K562 (cell line): ENCODE measurements at regions not wholly inside any gene's neighbourhood (a gene's known extent, or its start where the extent isn't known, plus 50 kb on each side); places are given as distances from the start of the nearest gene placed in this dataset.

ENCODE experiments used
- ATAC-seq: fragments of 200-7000 bp; cut with Tn5 transposase; 3 replicates; pipeline ENCODE4 v1.9.1; 2020; ENCODE audit warnings: moderate library complexity
- BruUV-seq: library from RNA; stranded (reverse); fragments of 400-500 nt; replicated peaks from 2 replicates; lab custom pipeline; 2021; lab: Mats Ljungman, UMichigan
- CTCF ChIA-PET: fragments of 300-600 bp; formaldehyde crosslinking; extraction: SDS; loops from one replicate; lab custom pipeline; 2021; ENCODE audit warnings: low intra/inter-chr PET ratio; lab: Yijun Ruan, JAX
- POLR2A ChIA-PET: fragments of 300-600, 350-650 bp; sonication (Branson Sonifier 250); formaldehyde crosslinking; extraction: SDS; loops from one replicate; lab custom pipeline; 2021; ENCODE audit warnings: antibody characterized with exemption, inconsistent platforms; lab: Yijun Ruan, JAX
- DNase-seq, 4 experiments: peaks; one replicate each; pipeline versions ENCODE4 v3.0.0 to v3.0.0-alpha.2; 2011 to 2018; ENCODE audit warnings: low spot score in 3 of 4, mixed read lengths in 3 of 4; ENCODE audit errors: extremely low read depth in 1 of 4
- FAIRE-seq: peaks from 2 replicates; lab custom pipeline; 2011; peaks lifted over from hg19 to GRCh38; lab: Jason Lieb, UNC
- H2AFZ ChIP-seq: 2 replicates; pipeline ENCODE4 v1.6.0; 2011; ENCODE audit warnings: low read depth, low read length, control low read depth, inconsistent platforms
- H3K27ac ChIP-seq: fragments of 200-600 bp; 3 replicates; pipeline ENCODE4 v1.8.0; 2011; ENCODE audit warnings: low read depth, mild to moderate bottlenecking, control low read depth, inconsistent platforms, low read length, moderate library complexity, mixed read lengths; ENCODE audit errors: extremely low read depth
- H3K27me3 ChIP-seq, 2 experiments: fragments of 300-600 bp in 1 of 2; 2 replicates in 1 of 2; 3 replicates in 1 of 2; pipeline versions ENCODE4 v1.6.0 to v1.8.0; 2011; ENCODE audit warnings: inconsistent platforms in 2 of 2, low read length in 2 of 2, mild to moderate bottlenecking in 1 of 2, mixed read lengths in 1 of 2, moderate library complexity in 1 of 2; ENCODE audit not compliant: control insufficient read depth in 2 of 2, insufficient read depth in 2 of 2
- H3K36me3 ChIP-seq: fragments of 300-600 bp; 3 replicates; pipeline ENCODE4 v1.8.0; 2011; ENCODE audit warnings: mild to moderate bottlenecking, low read length, inconsistent platforms; ENCODE audit not compliant: control insufficient read depth, insufficient read depth
- H3K4me1 ChIP-seq, 2 experiments: fragments of 200-600 bp in 1 of 2; replicated peaks in 1 of 2; 2 replicates in 1 of 2; 3 replicates in 1 of 2; pipeline versions ENCODE4 v1.5.1 to v1.8.0; 2011; ENCODE audit warnings: inconsistent platforms in 2 of 2, low read length in 2 of 2, mild to moderate bottlenecking in 1 of 2, mixed read lengths in 1 of 2, moderate library complexity in 1 of 2; ENCODE audit not compliant: control insufficient read depth in 2 of 2, insufficient read depth in 2 of 2
- H3K4me2 ChIP-seq: 2 replicates; pipeline ENCODE4 v1.6.1; 2011; ENCODE audit warnings: low read length, control low read depth, inconsistent platforms, mixed read lengths; ENCODE audit not compliant: insufficient read depth
- H3K4me3 ChIP-seq: fragments of 200-600 bp; sonication (generic), shearing (Covaris generic); 2 replicates; pipeline ENCODE4 v1.5.1; 2016; ENCODE audit warnings: control low read depth, inconsistent platforms
- H3K79me2 ChIP-seq: fragments of 200-600 bp; 3 replicates; pipeline ENCODE4 v1.8.0; 2011; ENCODE audit warnings: low read length, inconsistent platforms; ENCODE audit not compliant: control insufficient read depth, insufficient read depth
- H3K9ac ChIP-seq, 2 experiments: 2 replicates each; pipeline versions ENCODE4 v1.6.0 to v1.6.1; 2011; ENCODE audit warnings: low read depth in 2 of 2, low read length in 2 of 2, control low read depth in 1 of 2, inconsistent platforms in 1 of 2, mild to moderate bottlenecking in 1 of 2, mixed read lengths in 1 of 2; ENCODE audit not compliant: insufficient read depth in 1 of 2
- H3K9me1 ChIP-seq: one replicate; pipeline ENCODE4 v1.6.0; 2011; ENCODE audit warnings: inconsistent platforms, mild to moderate bottlenecking, low read length, moderate library complexity; ENCODE audit not compliant: control insufficient read depth, insufficient read depth
- H3K9me3 ChIP-seq: replicated peaks from 2 replicates; pipeline ENCODE4 v1.5.1; 2011; ENCODE audit warnings: low read depth, low read length, inconsistent platforms; ENCODE audit not compliant: control insufficient read depth, insufficient read depth
- H4K20me1 ChIP-seq: replicated peaks from 2 replicates; pipeline ENCODE4 v1.6.1; 2011; ENCODE audit warnings: low read length, inconsistent platforms, mixed read lengths; ENCODE audit not compliant: control insufficient read depth, insufficient read depth
- ADNP ChIP-seq: fragments of 200-800 bp; sonication (Bioruptor generic); IDR thresholded peaks from 2 replicates; pipeline ENCODE4 v1.6.1; 2016; ENCODE audit warnings: missing genetic modification characterization, missing compliant biosample characterization
- CHD7 ChIP-seq: fragments of 200-600 bp; sonication (generic); IDR thresholded peaks from one replicate; pipeline ENCODE4 v1.6.1; 2012; ENCODE audit warnings: mild to moderate bottlenecking, low read depth, low read length, inconsistent platforms
- NFE2 ChIP-seq: IDR thresholded peaks from 2 replicates; pipeline ENCODE4 v1.6.1; 2014; ENCODE audit warnings: antibody characterized with exemption, low read depth
- NFRKB ChIP-seq: fragments of 450-650 bp; IDR thresholded peaks from 2 replicates; pipeline ENCODE4 v1.6.1; 2016; ENCODE audit warnings: low read depth
- PCBP1 ChIP-seq: fragments of 200-400 bp; formaldehyde crosslinking; IDR thresholded peaks from 2 replicates; pipeline ENCODE4 v1.6.1; 2018; ENCODE audit warnings: mild to moderate bottlenecking, low read depth, low read length; ENCODE audit not compliant: poor library complexity, severe bottlenecking
- RFX5 ChIP-seq: IDR thresholded peaks from 2 replicates; pipeline ENCODE4 v1.6.1; 2011; ENCODE audit warnings: low read depth, mild to moderate bottlenecking, improper control_type of control experiment, low read length
- SMAD2 ChIP-seq: fragments of 150-350 bp; IDR thresholded peaks from 2 replicates; pipeline ENCODE4 v1.6.1; 2014; ENCODE audit warnings: low read depth, mild to moderate bottlenecking, low read length
- THRAP3 ChIP-seq: fragments of 450-650 bp; IDR thresholded peaks from 2 replicates; pipeline ENCODE4 v1.6.1; 2016; ENCODE audit warnings: mild to moderate bottlenecking, inconsistent platforms, borderline replicate concordance
- ZBTB2 ChIP-seq: fragments of 450-650 bp; IDR thresholded peaks from 2 replicates; pipeline ENCODE4 v1.6.1; 2016; ENCODE audit warnings: antibody characterized with exemption
- ZNF124 ChIP-seq: sonication (generic); formaldehyde crosslinking; IDR thresholded peaks from 2 replicates; pipeline ENCODE4 v1.8.1; 2022; ENCODE audit warnings: missing genetic modification reagents
- ZNF143 ChIP-seq: sonication (generic); formaldehyde crosslinking; IDR thresholded peaks from 2 replicates; pipeline ENCODE4 v1.9.0; 2022; ENCODE audit warnings: mild to moderate bottlenecking, missing genetic modification reagents
- ZNF507 ChIP-seq: conservative IDR thresholded peaks from 2 replicates; pipeline ENCODE4 v1.6.1; 2017; ENCODE audit warnings: missing genetic modification characterization, missing compliant biosample characterization
- WGBS: fragments of 100-300 bp; shearing (Covaris generic); methylation state at CpG from one replicate; pipeline ENCODE4 v1.1.6; 2016; ENCODE audit warnings: low coverage, mixed read lengths; ENCODE audit not compliant: insufficient coverage; ENCODE audit errors: missing lambda C conversion rate; 5-methylcytosine and 5-hydroxymethylcytosine counted together
- in situ Hi-C: fragments of 300-500 bp; cut with MboI; formaldehyde crosslinking; loops from 4 replicates; pipeline ENCODE4 v1.15.0; 2018; ENCODE audit warnings: inconsistent platforms, mixed read lengths
- intact Hi-C: fragments of 100-400 bp; cut with micrococcal nuclease; formaldehyde crosslinking; loops from 2 replicates; pipeline ENCODE4 v1.14.2; 2022

GRCh38 chr6:49082611-49083010 is 380.4 kb downstream of the MMUT start:
- Histone ChIP-seq H3K9me1 (no peaks in the 10 kb centered on the region), H3K9ac (no peak overlapping the region), H3K4me1 (no peaks in the 10 kb centered on the region), H4K20me1 (no peaks in the 10 kb centered on the region), H3K79me2 (no peaks in the 10 kb centered on the region), H3K9me3 (peaks cover 2% of the 10 kb centered on the region), H3K4me3 (no peak overlapping the region), H3K27ac (no peak overlapping the region), H3K4me2 (no peak overlapping the region), H3K36me3 (no peaks in the 10 kb centered on the region), H2AFZ (no peak overlapping the region), H3K27me3 (no peaks in the 10 kb centered on the region)
- no TSS peak for BruUV-seq
- ChIA-PET POLR2A (no interaction called here), CTCF (no interaction called here)
- DNase-seq (no peak), FAIRE-seq (no peak), ATAC-seq (no peak)
- intact Hi-C loops = no loop called here
- WGBS = 0% methylated on average over 2 of the region's 2 CpGs
- in situ Hi-C loops = no loop called here
- no peak for TF ChIP-seq SMAD2
- no peak for TF ChIP-seq ZNF143
- TF ChIP-seq RFX5 = no peak
- TF ChIP-seq ADNP (tag) = no peak
- TF ChIP-seq ZBTB2 = no peak
- no peak for TF ChIP-seq THRAP3
- TF ChIP-seq NFE2 = no peak
- TF ChIP-seq NFRKB = no peak
- TF ChIP-seq ZNF124 = no peak
- no peak for TF ChIP-seq PCBP1
- no peak for TF ChIP-seq CHD7
- no peak for TF ChIP-seq ZNF507 (tag)
